Activated T-cell treated with anti-CD3 and anti-CD28 coated beads for 48 hours (primary cell): ENCODE measurements at regions not wholly inside any gene's neighbourhood (a gene's known extent, or its start where the extent isn't known, plus 50 kb on each side); places are given as distances from the start of the nearest gene placed in this dataset.

Experiments
- DNase-seq: peaks from one replicate; pipeline ENCODE4 v3.0.0-alpha.2; 2020; ENCODE audit warnings: low read depth

DNA sequence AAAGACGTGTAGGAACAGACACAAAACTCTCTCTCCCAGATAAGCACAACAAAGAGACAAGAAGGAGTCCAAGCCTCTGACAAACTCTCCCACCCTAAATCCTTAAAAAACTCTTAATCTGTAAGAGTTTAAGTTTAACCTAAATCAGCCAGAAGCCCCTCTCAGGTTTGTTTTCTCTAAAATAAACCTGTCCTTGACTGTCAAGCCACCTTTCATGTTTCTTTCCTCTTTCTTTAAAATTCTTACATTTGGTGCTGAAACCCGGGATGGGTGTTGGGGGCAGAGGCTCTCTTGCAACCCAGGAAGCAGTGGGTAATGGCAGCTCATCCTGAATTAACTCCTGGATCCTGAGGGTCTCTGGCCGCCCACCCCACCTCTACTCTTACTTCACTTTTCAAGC is 107.8 kb upstream of the TENT5D start:
- DNase-seq = no peak

GRCh38 chrX:80316526-80316925 is 103.7 kb upstream of the TENT5D start:
- DNase-seq = no peak

GRCh38 chrX:80317646-80318045 is 102.6 kb upstream of the TENT5D start:
- no peak for DNase-seq

DNA sequence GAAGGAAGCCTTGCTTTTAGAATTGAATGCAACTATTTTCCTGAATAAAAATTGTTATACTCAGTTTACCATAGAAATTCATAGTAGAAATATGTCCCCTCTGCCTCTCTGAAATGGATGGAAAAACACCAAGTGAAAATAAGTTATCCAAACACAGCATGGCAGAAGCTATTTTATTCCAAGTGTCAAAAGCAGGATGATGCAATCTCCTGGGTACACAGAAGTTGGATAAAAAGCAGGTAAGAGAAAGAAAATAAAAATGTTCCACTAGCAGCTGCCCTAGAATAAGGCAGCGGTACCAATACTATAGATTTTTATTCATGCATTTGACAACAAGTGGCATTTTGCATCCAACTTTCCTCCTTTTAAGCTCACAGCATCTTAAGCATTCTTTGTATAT is 89.0 kb upstream of the TENT5D start:
- no peak for DNase-seq

DNA sequence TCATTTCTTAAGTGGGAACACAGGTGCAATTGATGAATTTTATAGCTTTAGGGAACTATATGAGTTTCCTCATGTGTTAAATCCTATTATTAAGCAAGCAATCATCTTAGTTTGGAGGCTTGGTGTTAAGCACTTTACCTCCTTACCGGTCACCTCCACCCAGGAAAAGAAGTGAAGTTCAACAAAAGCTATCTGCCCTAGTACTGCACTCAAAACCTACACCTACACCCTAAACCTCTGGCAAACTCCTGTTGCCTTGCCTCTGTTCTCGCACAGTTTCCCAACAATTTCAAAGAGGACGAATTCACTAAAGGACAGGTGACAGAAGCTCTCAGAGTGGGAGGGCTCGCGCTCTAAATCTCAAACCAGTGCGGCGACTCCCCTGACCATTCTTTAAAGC is 85.7 kb upstream of the TENT5D start:
- DNase-seq = no peak

- peak; percentile 4 for DNase-seq
Measured at GRCh38 chrX:80335062-80335830, 85.0 kb upstream of the TENT5D start.

DNA sequence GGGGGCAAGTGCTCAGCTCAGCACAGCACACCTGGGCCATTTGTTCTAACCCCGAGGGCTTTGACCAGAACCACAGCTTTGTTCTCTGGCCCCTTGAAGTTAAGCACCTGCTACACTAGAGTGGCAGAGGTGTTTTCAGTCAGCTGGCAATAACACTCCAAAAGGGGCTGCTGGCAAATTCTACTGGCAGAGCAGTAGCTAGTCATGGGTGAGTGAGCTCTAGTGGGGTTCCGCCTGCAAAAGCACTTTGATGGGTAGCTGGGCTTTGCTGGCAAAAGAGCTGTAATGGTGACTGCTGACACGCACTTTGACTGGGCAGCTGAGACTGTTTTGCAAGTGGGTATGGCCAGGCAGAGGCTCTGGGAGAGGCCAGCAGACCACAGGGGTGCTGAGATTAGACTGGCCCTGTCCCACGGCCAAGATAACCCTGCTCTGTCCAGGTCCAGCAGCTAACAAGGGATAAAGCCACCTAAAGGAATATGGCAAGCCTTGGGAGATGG is 65.2 kb upstream of the TENT5D start:
- no peak for DNase-seq
